ENCODE measurements at regions not wholly inside any gene's neighbourhood (a gene's known extent, or its start where the extent isn't known, plus 50 kb on each side); places are given as distances from the start of the nearest gene placed in this dataset.

GRCh38 chr2:19132967-19133366 is 225.5 kb downstream of the OSR1 start:
- no peaks in the 10 kb centered on the region for H3K27me3 ChIP-seq (ENCODE audit: control insufficient read depth, extremely low read depth, insufficient read depth, low read length)
- DNase-seq (ENCODE audit: low read depth, low spot score), result no peak
- H3K4me2 ChIP-seq (ENCODE audit: control insufficient read depth, extremely low read depth, insufficient read depth, low read depth, low read length), result no peak overlapping the region
- no peak overlapping the region for H3K27ac ChIP-seq (ENCODE audit: control insufficient read depth, insufficient read depth, low read length)
- H3K79me2 ChIP-seq (ENCODE audit: control insufficient read depth, insufficient read depth, low read length), result no peaks in the 10 kb centered on the region
- FAIRE-seq, result no peak
- peaks cover 6% of the 10 kb centered on the region for H3K4me1 ChIP-seq (ENCODE audit: control insufficient read depth, extremely low read depth, insufficient read depth, low read length)
- no peaks in the 10 kb centered on the region for H3K9me3 ChIP-seq (ENCODE audit: control insufficient read depth, low read depth, low read length)
- dilution Hi-C loops (cut with MboI; ENCODE audit: extremely low pct_ligation_motif_present, low sequenced_read_pairs), result no loop called here
- no peak overlapping the region for H3K9ac ChIP-seq (ENCODE audit: control insufficient read depth, extremely low read depth, insufficient read depth, low read length)
- no peak overlapping the region for H3K4me3 ChIP-seq (ENCODE audit: control insufficient read depth in 2 of 3, extremely low read depth in 1 of 3, insufficient read depth in 2 of 3, low read depth in 1 of 3, low read length in 3 of 3)
- TF ChIP-seq CTCF (optimal IDR thresholded peaks at IDR 0.05 in 1 of 3, IDR thresholded peaks at IDR 0.05 in 1 of 3, conservative IDR thresholded peaks at IDR 0.05 in 1 of 3; ENCODE audit: extremely low read depth in 1 of 3, insufficient read depth in 2 of 3, low read length in 3 of 3) (no peak), EZH2 (IDR thresholded peaks at IDR 0.05; ENCODE audit: low read length) (no peak)
- no peaks in the 10 kb centered on the region for H4K20me1 ChIP-seq (ENCODE audit: control insufficient read depth, extremely low read depth, insufficient read depth, low read length)
- H3K9me1 ChIP-seq (ENCODE audit: control insufficient read depth, extremely low read depth, insufficient read depth, low read length), result no peaks in the 10 kb centered on the region
- H2AFZ ChIP-seq (ENCODE audit: control insufficient read depth, low read length), result no peak overlapping the region
- H3K36me3 ChIP-seq (ENCODE audit: control insufficient read depth in 2 of 2, extremely low read depth in 1 of 2, insufficient read depth in 2 of 2, low read length in 2 of 2), result no peaks in the 10 kb centered on the region

- H3K9me3 ChIP-seq (ENCODE audit: control insufficient read depth, low read depth, low read length), result no peaks in the 10 kb centered on the region
- no peaks in the 10 kb centered on the region for H3K9me1 ChIP-seq (ENCODE audit: control insufficient read depth, extremely low read depth, insufficient read depth, low read length)
- H2AFZ ChIP-seq (ENCODE audit: control insufficient read depth, low read length), result no peak overlapping the region
- dilution Hi-C loops (cut with MboI; ENCODE audit: extremely low pct_ligation_motif_present, low sequenced_read_pairs), result no loop called here
- no peaks in the 10 kb centered on the region for H3K27me3 ChIP-seq (ENCODE audit: control insufficient read depth, extremely low read depth, insufficient read depth, low read length)
- no peaks in the 10 kb centered on the region for H3K36me3 ChIP-seq (ENCODE audit: control insufficient read depth in 2 of 2, extremely low read depth in 1 of 2, insufficient read depth in 2 of 2, low read length in 2 of 2)
- H3K9ac ChIP-seq (ENCODE audit: control insufficient read depth, extremely low read depth, insufficient read depth, low read length), result no peak overlapping the region
- no peak overlapping the region for H3K4me2 ChIP-seq (ENCODE audit: control insufficient read depth, extremely low read depth, insufficient read depth, low read depth, low read length)
- H3K79me2 ChIP-seq (ENCODE audit: control insufficient read depth, insufficient read depth, low read length), result no peaks in the 10 kb centered on the region
- H3K4me3 ChIP-seq (ENCODE audit: control insufficient read depth in 2 of 3, extremely low read depth in 1 of 3, insufficient read depth in 2 of 3, low read depth in 1 of 3, low read length in 3 of 3), result no peak overlapping the region
- TF ChIP-seq EZH2 (IDR thresholded peaks at IDR 0.05; ENCODE audit: low read length) (no peak), CTCF (optimal IDR thresholded peaks at IDR 0.05 in 1 of 3, IDR thresholded peaks at IDR 0.05 in 1 of 3, conservative IDR thresholded peaks at IDR 0.05 in 1 of 3; ENCODE audit: extremely low read depth in 1 of 3, insufficient read depth in 2 of 3, low read length in 3 of 3) (no peak)
- H4K20me1 ChIP-seq (ENCODE audit: control insufficient read depth, extremely low read depth, insufficient read depth, low read length), result no peaks in the 10 kb centered on the region
- H3K4me1 ChIP-seq (ENCODE audit: control insufficient read depth, extremely low read depth, insufficient read depth, low read length), result peaks cover 6% of the 10 kb centered on the region
- no peak overlapping the region for H3K27ac ChIP-seq (ENCODE audit: control insufficient read depth, insufficient read depth, low read length)
- FAIRE-seq (no peak), DNase-seq (ENCODE audit: low read depth, low spot score) (no peak)
These were observed 226.6 kb downstream of the OSR1 start for GRCh38 chr2:19131871-19132270.

Measured in keratinocyte (primary cell).